ENCODE measurements at regions not wholly inside any gene's neighbourhood (a gene's known extent, or its start where the extent isn't known, plus 50 kb on each side); places are given as distances from the start of the nearest gene placed in this dataset.
A peak's percentile ranks its signal among the peaks of the same experiment; 100 is the strongest.

- peaks cover 5 to 7% of the 10 kb centered on the region in 2 donors for H3K4me1 ChIP-seq
- TF ChIP-seq CTCF (IDR thresholded peaks at IDR 0.05), result no peak
- peak; percentile 80 for ATAC-seq
- no peak overlapping the region for H3K4me3 ChIP-seq
- H3K36me3 ChIP-seq, result no peaks in the 10 kb centered on the region
- H3K27ac ChIP-seq, result peak overlapping the region; percentile 75 to 82
- H3K27me3 ChIP-seq, result no peaks in the 10 kb centered on the region
- intact Hi-C loops (cut with DNase I), result no loop called here
- no peaks in the 10 kb centered on the region for H3K9me3 ChIP-seq
- peak in 3 of 4 donors; percentile 74 to 94 (median 92) for DNase-seq
Observed at GRCh38 chr12:116455540-116456329, 103.4 kb upstream of the MAP1LC3B2 start.

GRCh38 chr12:116456330-116457082 lies 102.7 kb upstream of the MAP1LC3B2 start:
- DNase-seq (no peak), ATAC-seq (peak; percentile 10)
- no peak for TF ChIP-seq CTCF (IDR thresholded peaks at IDR 0.05)
- H3K4me3 ChIP-seq, result no peak overlapping the region
- H3K27ac ChIP-seq, result peak overlapping the region; percentile 75 to 82
- peaks cover 5 to 7% of the 10 kb centered on the region in 2 donors for H3K4me1 ChIP-seq
- no peaks in the 10 kb centered on the region for H3K36me3 ChIP-seq
- H3K9me3 ChIP-seq, result no peaks in the 10 kb centered on the region
- intact Hi-C loops (cut with DNase I), result no loop called here
- H3K27me3 ChIP-seq, result no peaks in the 10 kb centered on the region

- H3K9me3 ChIP-seq, result no peaks in the 10 kb centered on the region
- H3K36me3 ChIP-seq, result no peaks in the 10 kb centered on the region
- TF ChIP-seq CTCF (IDR thresholded peaks at IDR 0.05), result no peak
- H3K4me3 ChIP-seq, result no peak overlapping the region
- H3K27ac ChIP-seq, result no peak overlapping the region
- ATAC-seq (no peak), DNase-seq (no peak)
- H3K27me3 ChIP-seq, result no peaks in the 10 kb centered on the region
- intact Hi-C loops (cut with DNase I), result no loop called here
- peaks cover 5 to 7% of the 10 kb centered on the region in 2 donors for H3K4me1 ChIP-seq
Observed at GRCh38 chr12:116458492-116458891, 100.7 kb upstream of the MAP1LC3B2 start.

- TF ChIP-seq CTCF (IDR thresholded peaks at IDR 0.05), result no peak
- no peaks in the 10 kb centered on the region for H3K27me3 ChIP-seq
- H3K4me3 ChIP-seq, result no peak overlapping the region
- intact Hi-C loops (cut with DNase I), result no loop called here
- ATAC-seq (no peak), DNase-seq (no peak)
- H3K36me3 ChIP-seq, result no peaks in the 10 kb centered on the region
- peaks cover 5 to 7% of the 10 kb centered on the region in 2 donors for H3K4me1 ChIP-seq
- H3K9me3 ChIP-seq, result no peaks in the 10 kb centered on the region
- H3K27ac ChIP-seq, result no peak overlapping the region
Observed at GRCh38 chr12:116459011-116459875, 99.9 kb upstream of the MAP1LC3B2 start.
